GM18526 (cell line): ENCODE measurements at regions not wholly inside any gene's neighbourhood (a gene's known extent, or its start where the extent isn't known, plus 50 kb on each side); places are given as distances from the start of the nearest gene placed in this dataset.

Source experiments
- POLR2A ChIP-seq: IDR thresholded peaks from 3 replicates; pipeline ENCODE4 v1.6.1; 2011; ENCODE audit not compliant: insufficient read length; ENCODE audit errors: extremely low read depth

GRCh38 chr3:72636969-72637597 lies 211.2 kb downstream of the SHQ1 start:
- no peak for TF ChIP-seq POLR2A

GRCh38 chr3:72635551-72635950 lies 212.7 kb downstream of the SHQ1 start:
- TF ChIP-seq POLR2A, result no peak

GRCh38 chr3:72634128-72634527 lies 214.1 kb downstream of the SHQ1 start:
- no peak for TF ChIP-seq POLR2A

GRCh38 chr3:72633534-72633933 lies 214.7 kb downstream of the SHQ1 start:
- no peak for TF ChIP-seq POLR2A

- no peak for TF ChIP-seq POLR2A
Measured at GRCh38 chr3:72633121-72633520, 215.1 kb downstream of the SHQ1 start.

GRCh38 chr3:72632129-72632528 lies 216.1 kb downstream of the SHQ1 start:
- no peak for TF ChIP-seq POLR2A

GRCh38 chr3:72630969-72631344 lies 217.3 kb downstream of the SHQ1 start:
- TF ChIP-seq POLR2A, result no peak

- TF ChIP-seq POLR2A, result no peak
Measured at GRCh38 chr3:72630327-72630968, 217.8 kb downstream of the SHQ1 start.

- TF ChIP-seq POLR2A, result no peak
Measured at GRCh38 chr3:72629191-72629631, 219.0 kb downstream of the SHQ1 start.

GRCh38 chr3:72628065-72628464 lies 220.2 kb downstream of the SHQ1 start:
- TF ChIP-seq POLR2A, result no peak

GRCh38 chr3:72627271-72627670 lies 221.0 kb downstream of the SHQ1 start:
- no peak for TF ChIP-seq POLR2A

- no peak for TF ChIP-seq POLR2A
Measured at GRCh38 chr3:72625602-72626337, 222.5 kb downstream of the SHQ1 start.

GRCh38 chr3:72624656-72625055 lies 223.6 kb downstream of the SHQ1 start:
- no peak for TF ChIP-seq POLR2A

GRCh38 chr3:72618739-72619138 lies 229.5 kb downstream of the SHQ1 start:
- no peak for TF ChIP-seq POLR2A

- TF ChIP-seq POLR2A, result no peak
Measured at GRCh38 chr3:72617424-72618024, 230.7 kb downstream of the SHQ1 start.

- TF ChIP-seq POLR2A, result no peak
Measured at GRCh38 chr3:72615776-72616175, 232.5 kb downstream of the SHQ1 start.
